GM23248 (cell line): ENCODE measurements at regions not wholly inside any gene's neighbourhood (a gene's known extent, or its start where the extent isn't known, plus 50 kb on each side); places are given as distances from the start of the nearest gene placed in this dataset.

Experiments used
- DNase-seq: peaks from one replicate; pipeline ENCODE4 v3.0.0-alpha.2; 2015
- H2AFZ ChIP-seq: fragments of 200-600 bp; sonication (generic); 2 replicates; pipeline ENCODE4 v1.6.1; 2016; ENCODE audit warnings: antibody characterized with exemption
- H3F3A ChIP-seq: fragments of 200-600 bp; sonication (generic); 2 replicates; pipeline ENCODE4 v1.6.1; 2016; ENCODE audit warnings: mild to moderate bottlenecking, antibody characterized with exemption, mixed run types; ENCODE audit not compliant: insufficient read depth
- H3K27ac ChIP-seq: fragments of 200-600 bp; sonication (generic); 2 replicates; pipeline ENCODE4 v1.5.1; 2016; ENCODE audit warnings: mild to moderate bottlenecking
- H3K27me3 ChIP-seq: fragments of 200-600 bp; sonication (generic); replicated peaks from 2 replicates; pipeline ENCODE4 v1.6.1; 2016; ENCODE audit warnings: mild to moderate bottlenecking; ENCODE audit not compliant: insufficient read depth
- H3K36me3 ChIP-seq: fragments of 200-600 bp; sonication (generic); 2 replicates; pipeline ENCODE4 v1.6.1; 2016; ENCODE audit warnings: low read depth, mild to moderate bottlenecking
- H3K4me1 ChIP-seq: fragments of 200-600 bp; sonication (generic); 2 replicates; pipeline ENCODE4 v1.6.1; 2016; ENCODE audit warnings: mild to moderate bottlenecking; ENCODE audit not compliant: insufficient read depth
- H3K4me2 ChIP-seq: fragments of 200-600 bp; sonication (generic); one replicate; pipeline ENCODE4 v1.6.1; 2016; ENCODE audit warnings: mild to moderate bottlenecking; ENCODE audit not compliant: unreplicated experiment
- H3K4me3 ChIP-seq: fragments of 200-600 bp; sonication (generic); 2 replicates; pipeline ENCODE4 v1.5.1; 2016; ENCODE audit warnings: mild to moderate bottlenecking
- H3K79me2 ChIP-seq: fragments of 200-600 bp; sonication (generic); 2 replicates; pipeline ENCODE4 v1.6.1; 2016; ENCODE audit warnings: mild to moderate bottlenecking; ENCODE audit not compliant: insufficient read depth
- H3K9ac ChIP-seq: fragments of 200-600 bp; sonication (generic); 2 replicates; pipeline ENCODE4 v1.6.1; 2016; ENCODE audit warnings: mild to moderate bottlenecking
- H3K9me2 ChIP-seq: fragments of 200-600 bp; sonication (generic); 2 replicates; pipeline ENCODE4 v1.6.1; 2016; ENCODE audit warnings: mixed run types, mild to moderate bottlenecking, moderate library complexity; ENCODE audit not compliant: insufficient read depth
- H3K9me3 ChIP-seq: fragments of 200-600 bp; sonication (generic); one replicate; pipeline ENCODE4 v1.6.1; 2017; ENCODE audit warnings: low read depth
- H4K20me1 ChIP-seq: fragments of 200-600 bp; sonication (generic); 2 replicates; pipeline ENCODE4 v1.6.0; 2016; ENCODE audit not compliant: insufficient read depth
- EZH2 ChIP-seq: fragments of 200-600 bp; sonication (generic); IDR thresholded peaks from 2 replicates; pipeline ENCODE4 v1.6.1; 2018; ENCODE audit warnings: antibody characterized with exemption, mild to moderate bottlenecking; ENCODE audit not compliant: insufficient read depth, poor library complexity, severe bottlenecking
- EZH2phosphoT487 ChIP-seq: fragments of 200-600 bp; sonication (generic); IDR thresholded peaks from 2 replicates; pipeline ENCODE4 v1.6.1; 2018; ENCODE audit warnings: antibody characterized with exemption, moderate library complexity, mild to moderate bottlenecking, low read depth; ENCODE audit not compliant: insufficient read depth
- WGBS, 2 experiments: methylation state at CpG; one replicate each; pipeline ENCODE4 v1.1.6; 2015 to 2017; ENCODE audit warnings: low lambda C conversion rate in 2 of 2, low coverage in 1 of 2; ENCODE audit errors: missing lambda C conversion rate in 2 of 2; 5-methylcytosine and 5-hydroxymethylcytosine counted together
- in situ Hi-C: fragments of 300-500 bp; cut with MboI; formaldehyde crosslinking; loops from 2 replicates; pipeline ENCODE4 v1.15.0; 2020

DNA sequence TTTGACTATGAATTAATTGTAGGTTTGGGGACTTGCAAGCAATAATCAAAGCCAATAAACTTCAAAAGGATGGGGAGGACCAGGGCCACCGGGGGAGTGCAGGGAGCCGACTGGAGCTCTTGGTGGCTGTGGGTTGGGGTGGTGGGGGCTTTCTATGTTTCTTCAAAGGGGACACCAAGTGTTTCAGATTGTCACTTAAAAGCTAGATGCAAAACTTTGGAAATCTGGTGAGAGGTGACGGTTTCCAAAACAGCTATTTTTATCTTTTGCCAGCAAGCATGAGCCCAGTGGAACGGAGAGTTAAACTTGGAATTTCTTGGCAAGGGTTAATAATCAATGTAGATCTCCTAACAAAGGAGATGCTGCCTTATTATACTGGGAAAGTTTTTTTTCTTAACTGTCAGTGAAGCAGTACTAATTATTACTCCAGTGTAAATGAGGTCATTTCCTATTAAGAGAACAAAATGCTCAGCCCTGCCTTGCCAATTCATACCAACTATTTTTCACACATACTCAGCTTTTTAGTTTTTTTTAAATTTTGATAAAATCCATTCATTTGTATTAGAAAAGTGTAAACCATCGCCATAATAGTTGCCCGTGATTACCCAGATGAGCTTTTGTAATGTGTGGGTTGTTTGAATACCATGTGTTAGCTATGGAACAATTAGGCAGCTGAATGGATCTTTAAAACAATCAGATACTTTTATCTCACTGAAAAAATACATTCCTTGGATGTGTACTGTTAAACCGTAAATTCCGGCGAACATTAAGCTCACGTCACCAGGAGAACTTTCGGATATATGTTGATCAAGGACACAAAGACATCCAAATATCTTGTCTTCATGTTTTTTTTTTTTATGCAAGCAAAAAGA is 95.9 kb upstream of the ZNF536 start:
- H3K27me3 ChIP-seq: no peaks in the 10 kb centered on the region
- WGBS, 2 experiments: 41% methylated on average over 11 of the region's 11 CpGs
- no peaks in the 10 kb centered on the region for H4K20me1 ChIP-seq
- no peak overlapping the region for H3K27ac ChIP-seq
- H3K9me2 ChIP-seq: no peaks in the 10 kb centered on the region
- H3K9me3 ChIP-seq: no peaks in the 10 kb centered on the region
- H3K9ac ChIP-seq: no peak overlapping the region
- in situ Hi-C loops: no loop called here
- no peak overlapping the region for H3K4me3 ChIP-seq
- DNase-seq: no peak
- H3K4me1 ChIP-seq: no peaks in the 10 kb centered on the region
- no peak overlapping the region for H2AFZ ChIP-seq
- H3F3A ChIP-seq: no peaks in the 10 kb centered on the region
- H3K36me3 ChIP-seq: no peaks in the 10 kb centered on the region
- TF ChIP-seq EZH2phosphoT487: no peak
- no peak for TF ChIP-seq EZH2
- no peaks in the 10 kb centered on the region for H3K79me2 ChIP-seq
- H3K4me2 ChIP-seq: no peak overlapping the region

DNA sequence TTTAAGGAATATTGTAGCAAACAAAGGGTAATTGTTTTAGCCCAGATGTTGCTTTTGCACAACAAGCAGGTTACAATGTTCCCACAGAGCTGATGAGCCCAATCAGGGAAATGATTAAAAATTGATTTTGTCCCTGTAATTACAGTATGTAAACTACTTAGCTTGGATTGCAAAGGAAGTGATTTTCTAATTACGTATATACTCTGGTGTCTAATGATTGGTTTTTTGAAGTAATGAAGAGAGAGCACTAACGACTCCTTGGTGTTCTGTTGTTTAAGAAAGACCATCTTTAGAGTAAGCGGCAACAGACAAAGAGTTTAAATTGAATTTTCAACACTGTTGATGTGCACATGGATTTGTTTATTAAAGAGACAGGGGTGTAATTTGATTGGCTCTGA is 95.3 kb upstream of the ZNF536 start:
- no peaks in the 10 kb centered on the region for H3K79me2 ChIP-seq
- no peak overlapping the region for H2AFZ ChIP-seq
- no peak overlapping the region for H3K4me3 ChIP-seq
- DNase-seq: no peak
- in situ Hi-C loops: no loop called here
- TF ChIP-seq EZH2: no peak
- no peak for TF ChIP-seq EZH2phosphoT487
- H3K4me2 ChIP-seq: no peak overlapping the region
- no peaks in the 10 kb centered on the region for H3F3A ChIP-seq
- no peaks in the 10 kb centered on the region for H3K9me2 ChIP-seq
- H3K27me3 ChIP-seq: no peaks in the 10 kb centered on the region
- H3K27ac ChIP-seq: no peak overlapping the region
- H3K4me1 ChIP-seq: no peaks in the 10 kb centered on the region
- no peaks in the 10 kb centered on the region for H3K36me3 ChIP-seq
- H4K20me1 ChIP-seq: no peaks in the 10 kb centered on the region
- 64 to 70% methylated on average over 3 of the region's 3 CpGs for whole genome bisulfite sequencing, 2 experiments
- H3K9me3 ChIP-seq: no peaks in the 10 kb centered on the region
- H3K9ac ChIP-seq: no peak overlapping the region

GRCh38 chr19:30277941-30278881 is 94.0 kb upstream of the ZNF536 start:
- Histone ChIP-seq H3F3A (no peaks in the 10 kb centered on the region), H2AFZ (no peak overlapping the region), H3K79me2 (no peaks in the 10 kb centered on the region), H3K36me3 (no peaks in the 10 kb centered on the region), H3K4me3 (no peak overlapping the region), H3K4me2 (no peak overlapping the region), H3K9ac (no peak overlapping the region), H3K9me2 (no peaks in the 10 kb centered on the region), H3K4me1 (no peaks in the 10 kb centered on the region), H4K20me1 (no peaks in the 10 kb centered on the region), H3K27ac (no peak overlapping the region), H3K9me3 (no peaks in the 10 kb centered on the region), H3K27me3 (no peaks in the 10 kb centered on the region)
- WGBS, 2 experiments: 71 to 79% methylated on average over 16 of the region's 16 CpGs
- DNase-seq: no peak
- in situ Hi-C loops: no loop called here
- TF ChIP-seq EZH2phosphoT487: no peak
- TF ChIP-seq EZH2: no peak

- Histone ChIP-seq H3K79me2 (no peaks in the 10 kb centered on the region), H2AFZ (no peak overlapping the region), H3K27me3 (no peaks in the 10 kb centered on the region), H4K20me1 (no peaks in the 10 kb centered on the region), H3F3A (no peaks in the 10 kb centered on the region), H3K9me3 (no peaks in the 10 kb centered on the region), H3K4me1 (no peaks in the 10 kb centered on the region), H3K4me3 (no peak overlapping the region), H3K9ac (no peak overlapping the region), H3K27ac (no peak overlapping the region), H3K4me2 (no peak overlapping the region), H3K36me3 (no peaks in the 10 kb centered on the region), H3K9me2 (no peaks in the 10 kb centered on the region)
- no peak for DNase-seq
- no peak for TF ChIP-seq EZH2phosphoT487
- TF ChIP-seq EZH2: no peak
- in situ Hi-C loops: no loop called here
- 92 to 95% methylated on average over 9 of the region's 9 CpGs for WGBS, 2 experiments
Measured at GRCh38 chr19:30278882-30279254, 93.3 kb upstream of the ZNF536 start.
